BJ (cell line): ENCODE measurements at regions not wholly inside any gene's neighbourhood (a gene's known extent, or its start where the extent isn't known, plus 50 kb on each side); places are given as distances from the start of the nearest gene placed in this dataset.

Source experiments
- CTCF ChIA-PET: fragments of 350-600 bp; formaldehyde crosslinking; extraction: SDS; loops from one replicate; lab custom pipeline; 2021; ENCODE audit warnings: antibody characterized with exemption, inconsistent platforms; lab: Yijun Ruan, JAX
- POLR2A ChIA-PET: fragments of 300-600 bp; sonication (Branson Sonifier 250); formaldehyde crosslinking; extraction: SDS; loops from one replicate; lab custom pipeline; 2021; ENCODE audit warnings: antibody characterized with exemption; lab: Charles Lee
- DNase-seq: peaks from one replicate; pipeline ENCODE4 v3.0.0-alpha.2; 2011; ENCODE audit warnings: low read depth
- H3K27me3 ChIP-seq: 2 replicates; pipeline ENCODE4 v1.6.0; 2011; ENCODE audit warnings: low read length; ENCODE audit not compliant: control insufficient read depth, insufficient read depth
- H3K36me3 ChIP-seq: 2 replicates; pipeline ENCODE4 v1.5.1; 2011; ENCODE audit warnings: low read length; ENCODE audit not compliant: control insufficient read depth, insufficient read depth
- H3K4me3 ChIP-seq: 2 replicates; pipeline ENCODE4 v1.5.1; 2011; ENCODE audit warnings: low read depth, mild to moderate bottlenecking, control low read depth, low read length
- TF ChIP-seq, protein P1 (sequence below): IDR thresholded peaks from 2 replicates; pipeline ENCODE4 v1.5.1; 2011; ENCODE audit warnings: low read depth, mild to moderate bottlenecking, control low read depth, inconsistent platforms, low read length, moderate library complexity; ENCODE audit not compliant: insufficient read depth

DNA sequence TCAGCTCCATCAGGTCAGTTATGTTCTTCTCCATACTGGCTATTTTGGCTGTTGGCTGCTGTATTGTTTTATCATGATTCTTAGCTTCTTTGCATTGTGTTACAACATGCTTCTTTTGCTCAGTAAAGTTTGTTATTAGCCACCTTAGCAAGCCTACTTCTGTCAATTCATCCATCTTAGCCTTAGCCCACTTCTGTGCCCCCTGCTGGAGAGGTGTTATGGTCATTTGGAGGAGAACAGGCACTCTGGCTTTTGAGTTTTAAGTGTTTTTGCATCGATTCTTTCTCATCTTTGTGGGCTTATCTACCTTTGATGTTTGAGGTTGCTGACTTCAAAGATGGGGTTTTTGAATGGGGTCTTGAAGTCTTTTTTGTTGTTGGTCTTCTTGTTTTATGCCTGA, 204.6 kb upstream of the FOXP2 start:
- ChIA-PET POLR2A (no interaction called here), CTCF (interaction anchor here (0.6 kb wide), 1 partner anchor 1570 kb away, joined by 3 read pairs; no protein-coding TSS in a partner anchor)
- Histone ChIP-seq H3K36me3 (no peaks in the 10 kb centered on the region), H3K4me3 (no peak overlapping the region), H3K27me3 (no peaks in the 10 kb centered on the region)
- DNase-seq = no peak
- TF ChIP-seq, protein P1, sequence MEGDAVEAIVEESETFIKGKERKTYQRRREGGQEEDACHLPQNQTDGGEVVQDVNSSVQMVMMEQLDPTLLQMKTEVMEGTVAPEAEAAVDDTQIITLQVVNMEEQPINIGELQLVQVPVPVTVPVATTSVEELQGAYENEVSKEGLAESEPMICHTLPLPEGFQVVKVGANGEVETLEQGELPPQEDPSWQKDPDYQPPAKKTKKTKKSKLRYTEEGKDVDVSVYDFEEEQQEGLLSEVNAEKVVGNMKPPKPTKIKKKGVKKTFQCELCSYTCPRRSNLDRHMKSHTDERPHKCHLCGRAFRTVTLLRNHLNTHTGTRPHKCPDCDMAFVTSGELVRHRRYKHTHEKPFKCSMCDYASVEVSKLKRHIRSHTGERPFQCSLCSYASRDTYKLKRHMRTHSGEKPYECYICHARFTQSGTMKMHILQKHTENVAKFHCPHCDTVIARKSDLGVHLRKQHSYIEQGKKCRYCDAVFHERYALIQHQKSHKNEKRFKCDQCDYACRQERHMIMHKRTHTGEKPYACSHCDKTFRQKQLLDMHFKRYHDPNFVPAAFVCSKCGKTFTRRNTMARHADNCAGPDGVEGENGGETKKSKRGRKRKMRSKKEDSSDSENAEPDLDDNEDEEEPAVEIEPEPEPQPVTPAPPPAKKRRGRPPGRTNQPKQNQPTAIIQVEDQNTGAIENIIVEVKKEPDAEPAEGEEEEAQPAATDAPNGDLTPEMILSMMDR = no peak

- ChIA-PET CTCF (no interaction called here), POLR2A (no interaction called here)
- TF ChIP-seq, protein P1 = no peak
Measured at GRCh38 chr7:114206688-114207087, 207.9 kb upstream of the FOXP2 start.

DNA sequence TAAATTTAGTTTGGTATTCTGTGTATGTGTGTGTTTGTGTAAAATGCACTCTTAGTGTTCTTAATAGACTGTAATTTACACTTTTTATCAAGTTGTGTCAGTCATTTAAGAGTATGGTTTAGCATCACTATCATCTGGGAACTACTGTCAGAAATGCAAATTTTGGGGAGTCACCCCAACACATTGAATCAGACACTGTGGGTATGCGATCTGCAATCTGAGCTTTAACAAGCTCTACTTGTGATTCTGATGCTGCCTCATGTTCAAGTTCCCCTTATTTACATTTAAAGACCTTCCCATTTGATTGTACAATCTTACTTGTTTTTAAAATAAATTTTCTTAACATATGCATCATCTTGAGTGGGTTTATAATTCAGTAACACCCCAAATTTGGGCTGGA, 218.1 kb upstream of the FOXP2 start:
- DNase-seq = no peak
- TF ChIP-seq, protein P1 = no peak
- Histone ChIP-seq H3K27me3 (no peaks in the 10 kb centered on the region), H3K4me3 (no peak overlapping the region), H3K36me3 (no peaks in the 10 kb centered on the region)
- POLR2A ChIA-PET = no interaction called here
- CTCF ChIA-PET = no interaction called here

More at GRCh38 chr7:114206688-114207087, 207.9 kb upstream of the FOXP2 start:
- no peak overlapping the region for H3K4me3 ChIP-seq
- no peaks in the 10 kb centered on the region for H3K27me3 ChIP-seq
- no peaks in the 10 kb centered on the region for H3K36me3 ChIP-seq
- DNase-seq = no peak

DNA sequence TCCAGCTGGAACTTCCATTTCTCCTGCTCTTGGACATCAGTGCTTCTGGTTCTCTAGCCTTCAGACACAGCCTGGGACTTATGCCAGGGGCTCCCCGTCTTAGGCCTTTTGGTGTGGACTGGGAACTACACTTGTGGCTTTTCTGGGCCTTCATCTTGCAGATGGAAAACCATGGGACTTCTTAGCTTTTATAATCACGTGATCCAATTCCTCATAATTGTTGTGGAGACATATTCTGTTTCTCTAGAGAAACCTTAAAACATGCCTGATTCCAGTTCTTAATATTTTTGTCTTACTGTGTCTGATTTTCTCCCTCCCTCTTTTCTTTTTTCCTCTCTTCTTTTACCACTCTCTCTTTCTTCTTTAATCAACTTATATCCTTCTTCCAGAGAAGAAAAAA, 224.2 kb upstream of the FOXP2 start:
- H3K36me3 ChIP-seq = no peaks in the 10 kb centered on the region
- DNase-seq = no peak
- TF ChIP-seq, protein P1 = no peak
- ChIA-PET CTCF (interaction anchor here (0.7 kb wide), 1 partner anchor 21 kb away, joined by 3 read pairs; no protein-coding TSS in a partner anchor), POLR2A (no interaction called here)
- H3K27me3 ChIP-seq = no peaks in the 10 kb centered on the region
- no peak overlapping the region for H3K4me3 ChIP-seq

DNA sequence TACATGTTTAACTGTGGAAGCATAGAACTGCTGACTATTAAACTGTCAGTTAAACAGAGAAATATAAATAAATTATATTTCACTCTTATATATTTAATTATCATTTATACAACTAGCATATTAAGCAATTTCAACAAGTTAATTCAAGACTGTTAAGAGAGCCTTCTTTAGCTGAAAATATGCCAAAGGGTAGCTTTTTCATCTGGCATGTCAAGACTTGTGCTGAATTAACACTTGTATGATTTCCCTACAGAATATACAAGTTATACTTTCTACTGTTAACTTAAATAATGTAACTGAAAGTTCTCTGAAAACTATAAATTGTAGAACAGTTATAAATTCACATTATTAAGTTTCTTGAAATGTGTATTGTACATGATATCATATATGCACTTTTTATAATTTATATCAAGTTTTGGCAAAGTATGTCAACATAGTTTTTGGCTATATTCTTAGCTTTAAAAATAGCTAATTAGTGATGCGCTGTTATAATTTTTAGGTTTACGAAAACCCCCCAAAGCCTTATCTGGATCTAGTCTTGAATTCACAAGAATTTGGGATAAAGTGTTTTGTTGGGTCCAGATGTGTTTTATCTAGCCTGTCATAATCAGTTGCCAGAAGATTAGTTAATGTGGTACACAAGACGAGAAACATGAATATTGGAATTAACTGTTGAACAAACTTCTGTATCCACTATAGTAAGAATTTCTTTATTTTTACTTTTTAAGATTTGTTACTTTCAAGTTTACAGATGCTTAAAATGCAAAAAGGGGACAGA, 231.1 kb upstream of the FOXP2 start:
- TF ChIP-seq, protein P1 = no peak
- Histone ChIP-seq H3K36me3 (no peaks in the 10 kb centered on the region), H3K27me3 (no peaks in the 10 kb centered on the region), H3K4me3 (no peak overlapping the region)
- DNase-seq = no peak
- ChIA-PET POLR2A (no interaction called here), CTCF (no interaction called here)
